HG02763 (cell line): ENCODE measurements at regions not wholly inside any gene's neighbourhood (a gene's known extent, or its start where the extent isn't known, plus 50 kb on each side); places are given as distances from the start of the nearest gene placed in this dataset.
"Not testable (repeated sequence)": the region's sequence is repeated elsewhere in the genome, so short reads cannot be mapped to it uniquely, and the experiment has no call there.

Experiments used
- ATAC-seq: cut with Tn5 transposase; IDR thresholded peaks from one replicate; pipeline ENCODE4 v1.9.1; 2021; ENCODE audit warnings: mild to moderate bottlenecking, moderate library complexity; ENCODE audit not compliant: unreplicated experiment

DNA sequence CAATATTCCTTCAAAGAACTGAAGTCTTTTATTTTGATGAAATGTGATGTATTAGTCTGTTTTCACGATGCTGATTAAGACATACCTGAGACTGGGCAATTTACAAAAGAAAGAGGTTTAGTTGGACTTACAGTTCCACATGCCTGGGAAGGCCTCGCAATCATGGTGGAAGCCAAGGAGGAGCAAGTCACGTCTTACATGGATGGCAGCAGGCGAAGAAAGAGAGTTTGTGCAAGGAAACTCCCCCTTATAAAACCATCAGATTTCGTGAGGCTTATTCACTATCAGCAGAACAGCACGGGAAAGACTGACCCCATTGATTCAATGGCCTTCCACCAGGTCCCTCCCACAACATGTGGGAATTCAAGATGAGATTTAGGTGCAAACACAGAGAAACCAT is 750.3 kb upstream of the KCND2 start:
- no peak for ATAC-seq

DNA sequence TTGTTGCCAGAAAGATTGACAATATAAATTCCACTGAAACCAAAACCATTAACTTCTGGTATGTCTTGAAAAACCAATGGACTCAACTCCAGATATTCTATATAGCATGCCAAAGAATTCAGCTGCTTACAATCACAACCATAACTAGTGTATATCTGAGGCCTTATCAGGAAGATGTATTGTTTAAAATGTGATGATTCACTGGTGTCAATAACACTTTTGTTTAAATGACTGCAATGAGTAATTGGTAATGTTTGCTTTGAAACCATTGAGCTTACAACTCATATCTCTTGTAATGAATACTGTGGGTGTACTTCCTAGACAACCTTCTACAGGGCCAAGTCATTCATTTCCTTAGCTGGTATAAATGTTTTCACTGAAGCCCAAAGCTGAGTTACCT is 727.9 kb upstream of the KCND2 start:
- ATAC-seq, result no peak

DNA sequence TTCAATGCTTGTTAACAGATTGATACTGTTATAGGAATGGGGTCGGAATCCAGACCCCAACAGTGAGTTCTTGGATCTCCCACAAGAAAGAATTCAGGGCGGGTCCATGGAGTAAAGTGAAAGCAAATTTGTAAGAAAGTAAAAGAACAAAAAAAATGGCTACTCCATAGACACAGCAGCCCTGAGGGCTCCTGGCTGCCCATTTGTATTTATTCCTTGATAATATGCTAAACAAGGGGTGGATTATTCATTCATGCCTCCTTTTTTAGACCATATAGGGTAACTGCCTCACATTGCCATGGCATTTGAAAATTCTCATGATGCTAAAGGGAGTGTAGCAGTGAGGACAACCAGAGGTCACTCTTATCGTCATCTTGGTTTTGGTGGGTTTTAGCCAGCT is 717.2 kb upstream of the KCND2 start:
- ATAC-seq, result no peak

DNA sequence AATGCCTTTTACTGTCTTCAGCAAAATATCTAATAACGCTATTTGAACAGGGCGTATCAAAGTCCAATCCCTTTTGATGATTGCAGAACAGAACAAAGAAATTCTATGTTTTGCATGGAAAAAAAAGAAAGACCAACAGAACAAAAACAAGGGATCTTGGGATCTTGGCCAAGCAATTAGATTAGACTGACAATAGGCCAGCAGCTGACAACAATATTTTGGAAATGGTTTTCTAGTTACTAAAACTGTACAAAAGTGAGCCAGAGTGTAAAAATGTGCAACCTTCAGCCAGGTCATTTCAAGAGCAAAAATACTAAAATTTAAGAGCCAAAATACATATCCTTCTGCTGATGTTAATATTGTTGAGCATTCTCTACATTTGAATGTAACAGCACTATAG is 716.5 kb upstream of the KCND2 start:
- no peak for ATAC-seq

DNA sequence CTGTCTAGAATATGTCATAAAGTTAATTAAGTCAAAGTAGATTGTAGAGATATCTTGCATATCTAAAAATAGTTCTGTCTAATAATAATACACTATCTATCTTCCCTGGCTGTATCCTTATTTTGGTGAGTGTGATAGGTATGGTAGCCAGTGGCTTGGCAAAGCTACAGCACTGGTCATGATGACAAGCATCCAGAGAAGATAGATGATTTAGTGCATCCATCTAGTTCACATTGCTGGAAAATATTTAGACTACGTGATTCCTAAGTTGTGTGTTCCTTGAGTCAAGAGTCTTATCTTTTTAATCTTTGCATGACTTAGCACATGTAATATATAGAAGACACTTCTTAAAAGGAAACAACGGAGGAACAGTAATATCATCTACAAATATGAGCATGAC is 711.2 kb upstream of the KCND2 start:
- no peak for ATAC-seq

DNA sequence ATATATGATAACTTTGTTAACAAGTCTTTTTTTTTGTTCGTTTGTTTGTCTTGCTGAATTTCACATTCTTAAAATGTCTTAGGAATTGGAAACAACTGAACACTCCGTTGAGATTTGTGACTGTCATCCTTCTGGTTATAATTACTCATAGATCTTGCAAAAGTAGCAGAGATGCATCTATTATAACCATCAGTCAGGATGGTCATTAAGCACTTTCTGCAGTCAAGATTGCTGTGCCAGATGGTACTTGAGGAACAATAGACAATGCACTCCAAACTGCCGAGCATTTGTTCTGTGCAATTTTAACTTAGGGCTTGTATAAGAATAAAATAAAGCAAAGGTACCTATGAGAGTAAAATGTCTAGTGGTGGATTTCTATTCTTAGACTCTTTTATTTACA is 710.1 kb upstream of the KCND2 start:
- no peak for ATAC-seq

DNA sequence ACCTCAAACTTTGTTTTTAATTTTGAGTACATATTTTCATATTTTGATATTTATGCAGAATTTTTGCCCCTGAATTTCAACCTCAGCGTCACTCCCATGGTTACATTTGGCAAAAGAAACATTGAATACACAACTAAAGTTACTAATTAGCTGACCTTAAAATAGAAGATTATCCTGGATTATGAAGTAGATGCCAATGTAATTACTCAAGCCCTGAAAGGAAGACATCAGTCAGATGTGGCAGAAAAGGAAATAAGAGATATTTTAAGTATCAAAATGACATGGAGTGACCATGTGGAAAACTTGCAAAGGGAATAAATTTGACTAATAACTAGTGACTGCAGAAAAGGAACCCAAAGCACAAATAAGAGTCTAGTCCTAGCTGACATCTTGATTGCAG is 701.3 kb upstream of the KCND2 start:
- ATAC-seq, result no peak

DNA sequence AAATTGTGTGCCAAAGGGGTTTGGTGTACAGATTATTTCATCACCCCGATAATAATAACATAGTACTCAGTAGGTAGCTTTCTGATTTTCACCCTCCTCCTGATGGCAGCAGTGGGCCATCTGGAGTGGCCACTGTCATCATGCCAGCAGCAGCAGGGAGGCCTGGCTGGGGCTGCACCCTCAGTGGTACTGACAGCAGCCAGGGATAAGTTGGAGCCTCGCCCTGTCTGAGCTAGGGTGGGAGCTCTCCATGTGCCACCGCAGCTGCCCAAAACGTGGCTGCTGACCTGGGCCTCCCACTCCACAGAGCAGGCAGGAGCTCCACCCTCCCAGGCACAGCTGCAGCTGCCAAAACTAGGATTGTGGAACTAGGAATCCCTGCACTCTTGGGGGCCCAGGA is 700.8 kb upstream of the KCND2 start:
- no peak for ATAC-seq

DNA sequence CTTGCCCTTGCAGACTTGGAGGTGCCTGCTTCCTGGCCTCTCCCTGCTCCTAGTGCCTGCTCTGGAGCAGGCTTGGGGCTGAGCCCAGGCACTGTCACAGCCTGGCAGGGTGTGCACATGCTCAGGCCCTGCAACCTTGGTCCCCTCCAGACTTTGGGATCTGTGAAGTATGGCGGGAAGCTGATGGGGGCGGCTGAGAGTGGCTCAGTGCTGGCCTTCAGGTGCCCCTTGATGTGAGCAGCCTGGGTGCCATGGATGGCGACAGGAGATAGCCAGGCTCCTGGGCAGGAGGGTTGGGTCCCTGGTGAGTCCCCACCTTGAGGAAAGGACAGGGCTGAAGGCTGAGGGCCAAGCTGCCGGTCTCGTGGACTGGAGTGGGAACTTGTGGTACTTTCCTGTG is 700.4 kb upstream of the KCND2 start:
- no peak for ATAC-seq

DNA sequence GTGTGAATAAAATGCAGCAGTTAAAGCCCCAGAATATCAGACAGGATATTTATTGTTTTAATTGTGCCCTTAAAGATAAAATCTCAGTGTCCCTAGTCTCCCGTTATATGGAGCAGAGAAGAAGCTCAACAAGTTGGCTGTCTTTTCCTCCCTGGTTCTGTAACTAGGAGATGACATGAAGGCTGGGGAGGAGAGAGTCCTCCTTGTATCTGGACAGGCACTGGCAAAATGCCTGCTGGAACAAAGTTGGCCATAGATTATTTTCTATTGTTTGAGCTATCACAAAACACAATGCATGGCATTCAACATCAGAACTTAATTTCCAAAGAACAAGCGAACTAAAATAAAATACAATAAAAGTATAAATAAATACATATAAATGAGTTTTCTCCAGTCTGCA is 694.9 kb upstream of the KCND2 start:
- ATAC-seq, result no peak

DNA sequence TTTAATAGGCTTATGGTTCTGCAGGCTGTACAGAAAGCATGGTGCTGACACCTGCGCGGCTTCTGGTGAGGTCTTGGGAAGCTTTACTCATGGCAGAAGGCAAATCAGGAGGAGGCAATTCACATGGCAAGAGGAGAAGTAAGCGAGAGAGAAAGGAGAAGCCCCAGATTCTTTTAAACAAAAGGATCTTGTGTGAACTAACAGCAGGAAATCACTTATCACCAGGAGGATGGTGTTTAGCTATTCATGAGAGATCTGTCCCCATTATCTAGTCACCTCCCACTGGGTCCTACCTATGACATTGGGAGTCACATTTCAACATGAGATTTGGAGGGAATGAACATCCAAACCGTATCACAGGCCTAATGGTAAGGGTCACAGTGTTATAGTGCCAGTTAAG is 678.0 kb upstream of the KCND2 start:
- ATAC-seq, result no peak

DNA sequence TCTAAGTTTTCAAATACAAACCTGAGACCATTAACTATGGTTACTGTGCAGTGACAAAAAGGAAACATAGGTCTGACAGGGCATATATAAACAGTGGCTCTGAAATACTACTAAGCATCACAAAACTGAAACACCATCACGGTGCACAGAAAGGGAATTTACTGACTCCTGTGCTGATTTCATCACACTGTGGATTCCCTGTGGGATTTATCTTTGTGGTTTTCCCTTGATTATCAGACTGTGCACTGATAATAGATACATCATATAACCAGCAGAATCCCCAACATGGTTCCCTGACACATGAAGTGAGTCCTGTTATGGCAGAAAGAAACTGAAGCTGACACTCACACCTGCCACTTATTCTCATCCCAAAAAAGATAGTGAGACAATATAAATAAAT is 676.3 kb upstream of the KCND2 start:
- no peak for ATAC-seq

DNA sequence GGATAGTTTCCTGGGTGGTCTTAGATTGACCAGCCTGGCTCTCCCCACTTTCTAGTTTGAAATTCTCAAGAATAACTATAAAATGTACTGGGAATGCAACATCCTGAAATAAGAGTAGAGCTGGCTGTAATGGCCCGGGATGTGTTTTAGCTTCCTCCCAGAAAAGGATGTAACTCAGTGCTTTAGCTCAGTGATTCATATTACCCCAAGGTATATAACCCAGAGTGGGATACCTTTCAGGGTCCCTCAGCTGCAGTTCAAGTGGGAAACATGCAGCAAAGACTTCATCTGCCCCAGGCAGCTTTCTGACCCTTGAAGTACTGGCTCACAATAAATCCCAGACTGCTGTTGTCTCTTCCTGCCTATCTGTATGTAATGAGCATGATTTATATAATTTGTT is 666.7 kb upstream of the KCND2 start:
- no peak for ATAC-seq

DNA sequence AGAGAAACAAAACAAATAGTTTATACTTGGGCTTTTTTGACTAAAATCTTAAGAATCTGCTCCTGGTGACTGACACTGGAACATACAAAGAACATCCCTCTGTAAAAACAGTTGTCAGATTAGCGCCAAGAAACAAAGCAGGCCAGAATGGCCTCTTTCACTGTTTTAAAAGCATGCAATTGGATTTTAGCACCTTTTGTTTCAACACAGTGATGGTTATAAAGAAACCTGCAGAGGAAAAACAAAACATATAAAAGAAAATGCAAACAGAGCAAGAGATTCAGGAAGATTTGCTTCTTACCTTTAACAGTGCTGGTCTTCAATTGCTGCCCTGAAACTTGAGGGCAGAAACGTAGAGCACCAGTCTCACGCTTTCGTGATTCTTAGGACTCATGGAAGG is 652.2 kb upstream of the KCND2 start:
- ATAC-seq, result no peak

DNA sequence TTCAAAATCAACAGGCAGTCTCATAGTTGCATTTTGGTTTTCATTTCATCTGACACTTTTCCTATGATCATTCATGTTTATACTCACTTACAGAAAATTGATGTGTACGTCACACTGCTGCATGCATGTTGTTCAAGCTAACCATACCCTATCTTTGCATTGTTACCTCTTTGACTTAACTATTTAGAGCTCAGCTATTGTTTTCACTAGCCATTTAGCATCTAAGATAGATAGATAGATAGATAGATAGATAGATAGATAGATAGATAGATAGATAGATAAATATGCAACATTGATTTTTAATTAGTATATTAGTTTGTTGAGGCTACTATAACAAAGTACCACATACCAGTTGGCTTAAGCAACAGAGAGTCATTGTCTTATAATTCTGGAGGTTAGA is 649.5 kb upstream of the KCND2 start:
- ATAC-seq, result no peak

DNA sequence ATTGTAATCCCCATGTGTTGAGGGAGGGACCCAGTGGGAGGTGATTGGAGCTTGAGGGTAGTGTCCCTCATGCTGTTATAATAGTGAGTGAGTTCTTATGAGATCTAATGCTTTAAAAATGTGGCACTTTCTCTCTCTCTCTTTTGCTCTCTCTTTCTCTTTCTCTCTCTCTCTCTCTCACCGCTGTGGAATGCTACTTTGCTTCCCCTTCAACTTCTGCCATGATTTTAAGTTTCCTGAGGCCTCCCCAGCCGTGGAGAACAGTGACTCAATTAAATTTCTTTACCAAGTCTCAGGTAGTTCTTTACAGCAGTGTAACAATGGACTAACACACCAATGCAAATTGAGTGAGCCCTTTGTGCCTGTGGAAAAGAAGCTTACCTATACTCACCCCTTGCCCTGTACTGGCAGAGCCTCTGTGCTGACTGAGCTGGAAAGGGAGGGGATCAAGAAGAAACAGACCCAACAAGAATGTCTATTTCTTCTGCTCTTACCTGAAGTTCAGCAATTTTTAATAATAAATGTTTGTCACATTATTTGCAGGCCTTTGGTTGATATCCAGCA is 642.5 kb upstream of the KCND2 start:
- ATAC-seq, result no peak

DNA sequence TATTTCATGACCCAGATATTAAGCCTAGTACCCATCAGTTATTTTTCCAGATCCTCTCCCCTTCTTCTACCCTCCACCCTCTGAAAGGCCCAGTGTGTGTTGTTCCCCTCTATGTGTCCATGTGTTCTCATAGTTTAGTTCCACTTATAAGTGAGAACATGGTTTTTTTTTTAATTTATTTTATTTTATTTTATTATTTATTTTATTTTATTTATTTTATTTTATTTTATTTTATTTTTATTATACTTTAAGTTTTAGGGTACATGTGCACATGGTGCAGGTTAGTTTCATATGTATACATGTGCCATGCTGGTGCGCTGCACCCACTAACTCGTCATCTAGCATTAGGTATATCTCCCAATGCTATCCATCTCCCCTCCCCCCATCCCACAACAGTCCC is 639.2 kb upstream of the KCND2 start:
- not testable (repeated sequence) for ATAC-seq

DNA sequence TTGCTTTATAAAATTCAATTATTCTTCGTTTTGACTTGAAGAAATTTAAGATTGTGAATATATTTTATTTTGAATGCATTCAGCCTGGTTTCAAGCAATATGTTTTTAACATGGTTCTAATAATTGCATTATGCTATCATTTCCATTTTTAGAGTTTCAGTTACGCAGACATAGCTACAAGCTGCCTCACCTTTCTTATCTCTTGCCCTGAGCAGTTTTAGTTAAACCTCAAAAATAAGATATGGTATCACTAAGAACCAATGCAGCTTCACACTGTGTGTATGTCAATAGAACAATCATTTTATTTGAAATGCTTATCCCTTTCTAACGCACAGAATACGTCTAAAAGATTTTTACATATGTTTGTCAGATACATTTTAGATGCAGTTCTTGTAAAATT is 632.6 kb upstream of the KCND2 start:
- ATAC-seq, result no peak

DNA sequence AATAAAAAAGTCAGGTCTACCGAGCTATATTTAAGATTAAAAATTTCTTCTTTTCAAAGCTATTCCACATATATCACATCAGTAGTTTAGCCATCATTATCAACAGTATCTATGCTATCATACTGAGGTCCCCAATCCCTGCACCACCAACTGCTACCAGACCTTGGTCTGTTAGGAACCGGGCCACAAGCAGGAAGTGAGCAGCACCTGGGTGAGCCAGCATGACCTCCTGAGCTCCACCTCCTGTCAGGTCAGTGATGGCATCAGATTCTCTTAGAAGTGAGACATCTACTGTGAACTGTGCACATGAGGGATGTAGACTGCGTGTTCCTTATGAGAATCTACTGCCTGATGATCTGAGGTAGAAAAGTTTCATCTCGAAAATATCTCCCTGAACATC is 632.1 kb upstream of the KCND2 start:
- ATAC-seq, result no peak

DNA sequence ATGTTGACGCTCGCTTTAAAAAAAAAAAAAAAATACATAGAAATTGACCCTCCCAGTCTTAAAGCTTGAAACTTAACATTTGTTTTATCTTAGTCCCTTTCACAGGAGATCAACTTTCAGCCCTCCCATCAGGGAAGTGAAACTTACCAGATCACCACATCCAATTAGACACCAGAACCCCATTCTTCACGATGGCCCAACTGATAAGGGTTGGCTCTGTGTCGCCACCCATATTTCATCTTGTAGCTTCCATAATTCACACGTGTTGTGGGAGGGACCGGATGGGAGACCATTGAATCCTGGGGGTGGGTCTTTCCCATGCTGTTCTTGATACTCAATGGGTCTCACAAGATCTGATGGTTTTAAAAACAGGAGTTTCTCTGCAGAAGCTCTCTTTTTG is 629.4 kb upstream of the KCND2 start:
- ATAC-seq, result no peak

DNA sequence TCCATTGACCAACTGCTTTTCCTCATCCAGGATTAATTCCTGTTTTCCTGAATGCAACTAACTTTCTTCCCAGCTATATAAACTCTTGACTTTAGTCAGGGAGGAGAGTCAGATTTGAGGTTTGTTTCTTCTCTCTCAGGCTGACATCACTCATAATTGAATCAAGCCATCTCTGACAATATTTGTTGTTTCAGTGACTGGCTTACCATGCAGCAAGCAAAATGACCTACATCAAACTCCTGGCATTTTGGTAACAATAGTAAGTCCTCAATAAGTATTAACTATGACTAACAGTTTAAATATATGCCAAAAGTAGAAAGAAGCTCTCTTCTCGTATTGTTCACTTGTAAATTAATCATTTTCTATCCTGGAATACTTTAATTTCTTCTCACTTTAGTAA is 625.7 kb upstream of the KCND2 start:
- no peak for ATAC-seq

DNA sequence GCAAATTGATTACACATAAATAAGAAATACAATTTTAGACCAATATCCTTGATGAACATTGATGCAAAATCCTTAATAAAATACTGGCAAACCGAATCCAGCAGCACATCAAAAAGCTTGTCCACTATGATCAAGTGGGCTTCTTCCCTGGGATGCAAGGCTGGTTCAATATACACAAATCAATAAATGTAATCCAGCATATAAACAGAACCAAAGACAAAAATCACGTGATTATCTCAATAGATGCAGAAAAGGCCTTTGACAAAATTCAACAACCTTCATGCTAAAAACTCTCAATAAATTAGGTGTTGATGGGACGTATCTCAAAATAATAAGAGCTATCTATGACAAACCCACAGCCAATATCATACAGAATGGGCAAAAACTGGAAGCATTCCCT is 624.2 kb upstream of the KCND2 start:
- ATAC-seq, result not testable (repeated sequence)

DNA sequence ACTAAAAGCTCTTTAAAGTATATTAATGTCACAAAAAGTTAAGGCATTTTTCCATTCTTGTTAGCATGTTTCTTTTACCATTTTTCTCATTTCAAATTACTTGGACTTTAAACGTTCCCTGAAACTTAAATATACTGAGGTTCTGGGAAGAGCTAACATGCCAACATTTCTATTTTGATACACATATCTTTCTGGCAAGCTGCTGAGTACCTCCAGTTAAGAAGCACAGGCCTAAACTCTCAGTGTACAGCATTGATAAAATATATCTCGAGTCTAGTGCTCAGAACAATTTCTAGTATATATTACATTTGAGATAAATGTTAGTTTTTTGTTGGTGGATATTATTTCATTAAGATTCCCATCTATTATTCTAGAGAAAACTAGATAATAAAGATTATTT is 612.9 kb upstream of the KCND2 start:
- ATAC-seq, result no peak

DNA sequence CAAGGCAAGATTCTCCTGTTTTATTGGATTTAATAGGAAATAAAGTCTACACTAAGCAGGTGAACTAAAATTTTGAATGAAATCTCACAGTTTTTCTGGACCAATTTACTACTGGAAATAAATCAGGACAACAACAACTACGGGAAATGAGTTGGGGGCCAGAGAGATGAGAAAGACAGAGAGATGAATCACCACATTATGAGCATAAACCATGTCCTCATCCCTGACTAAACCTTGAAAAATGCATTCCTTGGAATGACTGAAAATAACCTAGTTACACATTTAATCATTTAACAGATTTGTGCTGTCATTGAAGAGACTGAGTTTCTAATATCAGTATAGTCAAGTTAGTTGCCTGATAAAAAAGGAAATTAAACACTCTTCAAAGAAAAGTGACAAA is 608.4 kb upstream of the KCND2 start:
- no peak for ATAC-seq
